GM18867 (cell line): ENCODE measurements at regions not wholly inside any gene's neighbourhood (a gene's known extent, or its start where the extent isn't known, plus 50 kb on each side); places are given as distances from the start of the nearest gene placed in this dataset.
A peak's percentile ranks its signal among the peaks of the same experiment; 100 is the strongest.

Source experiments
- ATAC-seq: cut with Tn5 transposase; IDR thresholded peaks from one replicate; pipeline ENCODE4 v1.9.1; 2021; ENCODE audit warnings: mild to moderate bottlenecking, moderate library complexity; ENCODE audit not compliant: unreplicated experiment

- no peak for ATAC-seq
These were observed 260.0 kb upstream of the FN1 start for GRCh38 chr2:215695861-215696260.

DNA sequence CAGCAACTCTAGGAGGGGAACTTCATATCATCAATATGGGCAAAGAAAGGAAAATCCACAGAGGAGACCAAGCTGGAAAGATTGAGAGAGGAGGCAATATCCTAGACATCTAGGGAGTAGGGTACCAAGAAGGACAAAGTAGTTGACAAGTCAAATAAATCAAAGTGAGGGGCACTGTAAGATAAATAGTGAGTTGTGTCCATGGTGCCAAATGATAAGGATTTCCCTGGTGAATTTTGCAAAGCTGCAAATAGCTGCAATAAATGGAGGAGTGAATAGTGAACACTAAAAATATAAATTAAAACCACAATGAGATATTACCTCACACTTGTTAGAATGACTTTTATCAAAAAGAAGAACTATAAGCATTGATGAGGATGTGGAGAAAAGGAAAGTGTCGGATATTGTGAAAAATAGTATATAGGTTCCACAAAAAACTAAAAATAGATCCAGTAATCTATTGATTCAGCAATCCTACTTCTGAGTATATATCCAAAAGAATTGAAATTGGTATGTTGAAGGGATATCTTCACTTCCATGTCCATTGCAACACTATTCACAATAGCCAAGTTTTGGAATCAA, 258.2 kb upstream of the FN1 start:
- ATAC-seq = no peak

- ATAC-seq = no peak
These were observed 257.5 kb upstream of the FN1 start for GRCh38 chr2:215693193-215693998.

DNA sequence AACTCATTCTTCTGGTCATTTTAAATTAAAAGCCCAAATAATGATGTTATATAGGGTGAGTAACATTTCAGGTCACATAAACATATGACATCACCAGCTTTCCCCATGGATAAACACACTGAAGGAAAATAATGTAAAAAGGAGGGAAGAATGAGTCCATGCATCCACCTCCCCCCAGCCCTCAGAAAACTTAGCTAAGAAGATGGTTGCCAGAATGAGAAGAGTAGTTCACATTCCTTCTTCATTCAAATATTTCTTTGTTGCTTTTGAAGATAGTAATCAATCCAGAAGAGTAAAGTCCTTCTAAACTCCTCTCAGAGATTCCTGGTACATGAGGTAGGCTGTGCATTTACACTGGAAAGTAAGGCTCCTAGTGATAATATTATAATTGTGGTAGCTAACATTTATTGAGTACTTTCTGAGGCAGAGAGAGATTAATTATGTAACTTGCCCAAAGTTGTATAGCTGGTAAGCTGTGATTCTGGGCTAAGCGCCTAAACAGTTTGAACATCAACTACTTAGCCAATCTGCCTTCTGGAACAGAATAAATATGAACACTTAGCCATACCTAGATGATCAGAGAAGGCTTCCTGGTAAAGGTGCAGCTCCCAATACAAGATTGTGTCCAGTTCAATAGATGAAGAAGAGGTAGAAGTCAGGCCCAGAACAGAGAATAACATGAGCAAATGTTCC, 256.7 kb upstream of the FN1 start:
- no peak for ATAC-seq

DNA sequence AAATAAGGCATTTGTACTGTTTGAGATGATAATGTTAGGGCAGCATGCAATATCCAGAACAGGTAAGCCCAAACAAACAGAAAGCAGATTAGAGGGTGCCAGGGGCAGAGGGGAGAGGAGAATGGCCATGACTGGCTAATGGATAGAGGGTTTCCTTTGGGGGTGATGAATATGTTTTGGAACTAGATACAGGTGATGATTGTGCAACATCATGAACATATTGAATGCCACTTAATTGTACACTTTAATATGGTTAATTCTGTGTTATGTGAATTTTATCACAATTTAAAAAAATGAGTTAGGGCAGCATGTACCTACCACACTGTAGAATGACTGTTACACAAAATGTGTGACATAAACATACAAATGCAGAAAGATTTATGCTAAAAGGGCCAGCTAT, 255.5 kb upstream of the FN1 start:
- no peak for ATAC-seq

- ATAC-seq = no peak
These were observed 251.5 kb upstream of the FN1 start for GRCh38 chr2:215687149-215688031.

DNA sequence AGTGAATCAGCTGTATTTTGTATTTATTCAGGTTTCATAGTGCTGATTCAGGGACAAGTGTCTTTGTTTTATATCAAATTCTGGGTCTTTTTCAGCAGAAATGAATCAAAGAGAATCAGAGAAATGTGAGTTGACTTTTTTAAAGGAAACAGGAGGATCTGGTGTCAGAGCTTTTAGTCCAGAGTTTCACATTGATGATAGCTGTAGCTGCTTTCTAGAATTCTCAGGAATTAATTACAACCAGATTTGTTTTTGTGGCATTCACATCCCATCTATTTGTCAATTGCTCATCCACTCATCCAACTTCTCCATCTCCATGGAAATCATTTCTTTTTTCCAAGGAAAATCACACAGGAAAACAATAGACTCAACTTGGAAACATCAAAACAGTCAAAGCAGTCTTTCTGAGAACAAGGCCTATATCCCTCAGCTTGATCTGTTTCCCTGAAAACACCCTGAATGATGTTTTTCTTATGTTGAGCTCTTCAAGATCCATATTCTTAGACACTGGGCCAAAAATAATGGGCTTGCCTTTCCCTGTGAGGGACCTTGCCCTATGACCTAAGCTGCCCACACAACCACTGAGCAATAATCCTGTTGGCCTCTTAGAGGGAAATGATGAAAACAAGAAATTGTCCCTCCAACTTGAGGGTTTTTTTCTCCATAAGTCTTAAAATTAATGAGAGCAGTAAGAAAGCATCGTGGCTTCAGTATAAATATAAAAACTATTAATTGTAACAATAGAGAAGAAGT, 249.5 kb upstream of the FN1 start:
- ATAC-seq = no peak

DNA sequence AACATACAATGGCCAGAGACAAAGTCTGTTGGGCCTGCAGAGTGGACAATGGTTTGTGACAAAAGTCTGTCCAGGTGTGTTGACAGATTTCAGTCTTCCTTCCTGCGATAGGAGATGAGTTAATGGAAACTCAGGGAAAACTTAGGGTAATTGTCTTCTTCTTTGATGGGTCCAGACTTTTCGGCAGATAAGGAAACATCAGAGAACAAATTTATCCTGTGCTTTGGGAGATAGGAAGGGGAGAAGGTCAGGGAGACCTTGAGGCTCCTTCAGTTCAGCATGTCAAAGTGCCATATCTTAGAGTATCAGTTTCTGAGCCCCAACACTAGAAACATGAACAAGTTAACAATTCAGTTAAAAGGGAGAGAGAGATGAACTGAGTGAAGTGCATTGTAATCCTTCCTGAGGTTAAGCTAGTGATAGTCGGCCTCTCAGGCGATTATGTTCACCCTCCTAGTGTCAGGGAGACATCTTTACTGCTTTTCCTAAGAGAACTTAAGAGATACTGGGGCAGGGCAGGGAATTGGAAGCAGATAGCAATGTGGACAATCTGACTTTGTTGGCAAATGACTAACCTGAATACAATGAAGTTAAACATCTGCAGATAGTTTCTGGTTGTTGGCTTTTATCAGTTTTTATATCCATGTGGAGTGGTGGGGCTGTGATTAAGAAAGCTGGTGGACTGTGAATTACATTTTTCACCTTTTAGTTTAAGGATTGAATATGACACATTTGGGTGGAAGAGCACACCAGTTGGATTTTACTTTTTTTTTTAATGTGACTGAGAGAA, 248.8 kb upstream of the FN1 start:
- ATAC-seq = no peak

DNA sequence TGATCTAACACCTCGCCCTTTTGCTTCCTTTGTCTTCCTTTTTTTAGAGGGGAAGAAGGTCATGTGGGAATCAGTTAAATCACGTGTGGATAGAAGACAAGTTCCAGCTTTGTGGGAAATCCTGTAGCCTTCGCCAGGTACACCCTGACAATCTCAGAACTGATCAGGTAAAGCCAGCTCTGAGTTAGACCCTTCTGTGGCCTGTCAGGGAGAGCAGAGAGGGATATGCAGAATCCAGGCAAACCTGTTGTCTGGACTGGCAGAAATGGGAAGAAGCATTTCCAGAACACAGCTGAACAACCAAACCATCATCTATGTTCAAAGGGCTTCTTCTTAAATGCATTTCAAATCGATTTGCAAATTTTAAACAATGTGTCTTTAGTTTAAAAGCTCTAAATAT, 247.4 kb upstream of the FN1 start:
- ATAC-seq = no peak

- no peak for ATAC-seq
These were observed 246.1 kb upstream of the FN1 start for GRCh38 chr2:215681799-215682596.

GRCh38 chr2:215680605-215681598, 245.0 kb upstream of the FN1 start:
- peak; percentile 63 for ATAC-seq

GRCh38 chr2:215678094-215678493, 242.2 kb upstream of the FN1 start:
- no peak for ATAC-seq

DNA sequence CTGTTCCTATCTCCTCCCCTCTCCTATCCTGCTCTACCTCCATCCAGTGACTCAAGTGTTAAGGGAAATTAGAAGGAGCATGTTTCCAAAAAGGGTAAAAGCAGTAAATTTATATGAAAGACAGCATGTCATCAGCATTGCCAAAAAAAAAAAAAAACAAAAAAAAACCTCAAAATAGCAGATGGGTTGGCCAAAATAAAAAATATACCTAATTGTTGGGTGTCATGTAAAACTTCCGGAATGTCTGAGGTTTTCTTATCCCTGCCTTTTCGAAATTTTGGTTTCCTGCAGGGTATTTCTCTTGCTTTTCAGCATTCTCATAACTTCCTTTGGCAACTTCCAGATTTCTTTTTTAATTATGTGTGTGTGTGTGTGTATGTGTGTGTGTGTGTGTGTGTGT, 241.6 kb upstream of the FN1 start:
- no peak for ATAC-seq

- ATAC-seq = no peak
These were observed 236.5 kb upstream of the FN1 start for GRCh38 chr2:215672406-215672805.

- ATAC-seq = no peak
These were observed 235.8 kb upstream of the FN1 start for GRCh38 chr2:215671691-215672090.

DNA sequence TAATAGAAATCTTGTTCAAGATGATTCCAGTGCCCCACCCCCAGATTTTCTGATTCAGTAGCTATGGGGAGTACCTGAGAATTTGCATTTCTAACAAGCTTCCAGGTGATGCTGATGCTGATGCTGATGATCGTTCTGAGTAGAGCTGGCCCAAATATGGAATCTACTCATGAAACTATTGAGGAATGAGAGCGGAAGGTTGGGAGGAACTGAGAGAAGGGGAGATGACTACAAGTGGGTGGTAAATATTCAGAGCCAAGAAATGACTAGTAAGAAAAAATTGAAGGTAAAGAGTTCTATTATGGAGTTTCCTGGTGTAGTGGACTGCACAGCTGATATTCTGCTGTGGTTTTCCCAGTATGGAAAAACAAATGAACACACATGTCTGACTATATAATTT, 235.4 kb upstream of the FN1 start:
- ATAC-seq = no peak

- no peak for ATAC-seq
These were observed 234.5 kb upstream of the FN1 start for GRCh38 chr2:215670396-215670795.

DNA sequence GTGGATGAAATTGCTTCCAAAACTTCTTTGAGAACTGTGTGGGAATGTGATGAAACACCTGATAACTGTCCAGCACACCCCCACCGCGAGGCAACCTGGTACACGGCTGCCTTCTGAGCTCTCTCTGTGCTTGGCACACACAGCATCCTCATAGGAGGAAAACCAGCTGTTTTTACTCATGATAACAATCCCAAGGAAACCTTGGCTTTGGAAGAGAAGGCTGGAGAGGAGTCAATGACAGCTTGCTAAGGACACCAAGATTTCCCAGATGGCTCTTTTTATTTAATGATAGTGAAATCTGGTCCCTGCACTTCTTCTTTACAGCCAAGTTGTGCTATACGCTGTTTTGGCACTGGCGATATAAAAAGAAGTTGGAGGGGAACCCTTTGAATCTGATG, 232.5 kb upstream of the FN1 start:
- ATAC-seq = no peak
